Thyroid gland (tissue), 4 donors: ENCODE measurements at regions not wholly inside any gene's neighbourhood (a gene's known extent, or its start where the extent isn't known, plus 50 kb on each side); places are given as distances from the start of the nearest gene placed in this dataset. TPM values are rescaled to one million over a fixed set of nuclear protein-coding genes. Genes with fewer than 3 reads are reported as not detected.

ENCODE experiments used
- DNase-seq, 2 donors: peaks; one replicate each; pipeline ENCODE4 v3.0.0-alpha.2; 2019
- H3K27ac ChIP-seq, 3 donors: fragments of 200-600 bp; sonication (generic); 1 replicate in 2 of 3; 2 replicates in 1 of 3; pipeline ENCODE4 v1.5.1; 2016 to 2019; ENCODE audit warnings: mild to moderate bottlenecking in 1 of 3, moderate library complexity in 1 of 3
- H3K27me3 ChIP-seq: fragments of 200-600 bp; sonication (generic); one replicate; pipeline ENCODE4 v1.5.1; 2019
- H3K36me3 ChIP-seq, 2 donors: fragments of 200-600 bp; sonication (generic); one replicate each; pipeline ENCODE4 v1.5.1; 2016 to 2019
- H3K4me1 ChIP-seq, 2 donors: fragments of 200-600 bp; sonication (generic); one replicate each; pipeline ENCODE4 v1.5.1; 2017 to 2019
- H3K4me3 ChIP-seq, 3 donors: fragments of 200-600 bp; sonication (generic); replicated peaks in 1 of 3; 1 replicate in 2 of 3; 2 replicates in 1 of 3; pipeline ENCODE4 v1.5.1; 2016; ENCODE audit warnings: mild to moderate bottlenecking in 1 of 3
- H3K9me3 ChIP-seq: fragments of 200-600 bp; sonication (generic); one replicate; pipeline ENCODE4 v1.5.1; 2017
- POLR2A ChIP-seq, 2 donors: fragments of 450-650 bp; IDR thresholded peaks; one replicate each; pipeline ENCODE4 v1.6.1; 2017; ENCODE audit warnings: antibody characterized with exemption in 2 of 2, mild to moderate bottlenecking in 2 of 2, moderate library complexity in 1 of 2
- WGBS, 2 donors: methylation state at CpG; one replicate each; pipeline ENCODE4 v1.1.5; 2017; 5-methylcytosine and 5-hydroxymethylcytosine counted together
- intact Hi-C: fragments of 100-400 bp; cut with DNase I; formaldehyde crosslinking; loops from one replicate; pipeline ENCODE4 v1.15.1; 2023
- small RNA-seq: library from RNA; depleted of rRNA; stranded (forward); fragments of <200 nt; gene quantifications from one replicate; pipeline ENCODE3, GENCODE V24; 2016
- TF ChIP-seq, protein P1 (sequence below), 6 experiments: fragments of 200-600 bp in 3 of 6; fragments of 450-650 bp in 3 of 6; sonication (generic) in 3 of 6; IDR thresholded peaks; one replicate each; pipeline ENCODE4 v1.5.1; 2016 to 2019; ENCODE audit warnings: antibody characterized with exemption in 6 of 6, mild to moderate bottlenecking in 2 of 6, inconsistent platforms in 1 of 6, moderate library complexity in 1 of 6

DNA sequence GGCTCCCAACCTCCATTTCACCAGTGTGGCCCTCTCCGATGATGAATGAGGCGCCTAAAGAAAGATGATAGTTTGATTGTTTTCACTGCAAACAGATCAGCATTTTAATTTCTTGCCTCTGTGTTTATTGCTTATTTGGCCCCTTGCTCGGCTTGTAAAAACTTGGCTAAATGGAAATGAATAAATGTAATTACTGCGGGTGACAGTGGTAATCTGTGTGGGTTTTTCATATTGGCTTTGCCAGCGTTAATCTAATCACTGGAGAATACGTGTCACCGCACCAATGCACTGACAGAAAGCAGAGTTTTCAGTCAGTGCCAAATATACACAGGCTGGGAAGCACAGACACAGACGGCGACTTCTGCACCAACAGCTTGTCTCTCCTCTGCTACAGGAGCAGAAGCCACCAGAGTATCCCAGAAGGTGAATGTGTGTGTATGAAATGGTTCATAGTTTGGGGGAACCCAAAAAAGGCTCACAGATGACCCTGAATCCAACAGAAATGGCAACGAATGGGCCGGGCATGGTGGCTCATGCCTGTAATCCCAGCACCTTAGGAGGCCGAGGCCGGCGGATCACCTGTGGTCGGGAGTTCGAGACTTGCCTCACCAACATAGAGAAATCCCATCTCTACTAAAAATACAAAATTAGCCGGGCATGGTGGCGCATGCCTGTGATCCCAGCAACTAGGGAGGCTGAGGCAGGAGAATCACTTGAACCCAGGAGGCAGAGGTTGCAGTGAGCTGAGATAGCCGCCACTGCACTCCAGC, 534.0 kb downstream of the PKHD1 start:
- Histone ChIP-seq H3K27ac (no peak overlapping the region), H3K27me3 (no peaks in the 10 kb centered on the region), H3K4me3 (no peak overlapping the region), H3K4me1 (no peaks in the 10 kb centered on the region), H3K9me3 (no peaks in the 10 kb centered on the region), H3K36me3 (no peaks in the 10 kb centered on the region)
- DNase-seq: no peak
- intact Hi-C loops: no loop called here
- TF ChIP-seq, protein P1, sequence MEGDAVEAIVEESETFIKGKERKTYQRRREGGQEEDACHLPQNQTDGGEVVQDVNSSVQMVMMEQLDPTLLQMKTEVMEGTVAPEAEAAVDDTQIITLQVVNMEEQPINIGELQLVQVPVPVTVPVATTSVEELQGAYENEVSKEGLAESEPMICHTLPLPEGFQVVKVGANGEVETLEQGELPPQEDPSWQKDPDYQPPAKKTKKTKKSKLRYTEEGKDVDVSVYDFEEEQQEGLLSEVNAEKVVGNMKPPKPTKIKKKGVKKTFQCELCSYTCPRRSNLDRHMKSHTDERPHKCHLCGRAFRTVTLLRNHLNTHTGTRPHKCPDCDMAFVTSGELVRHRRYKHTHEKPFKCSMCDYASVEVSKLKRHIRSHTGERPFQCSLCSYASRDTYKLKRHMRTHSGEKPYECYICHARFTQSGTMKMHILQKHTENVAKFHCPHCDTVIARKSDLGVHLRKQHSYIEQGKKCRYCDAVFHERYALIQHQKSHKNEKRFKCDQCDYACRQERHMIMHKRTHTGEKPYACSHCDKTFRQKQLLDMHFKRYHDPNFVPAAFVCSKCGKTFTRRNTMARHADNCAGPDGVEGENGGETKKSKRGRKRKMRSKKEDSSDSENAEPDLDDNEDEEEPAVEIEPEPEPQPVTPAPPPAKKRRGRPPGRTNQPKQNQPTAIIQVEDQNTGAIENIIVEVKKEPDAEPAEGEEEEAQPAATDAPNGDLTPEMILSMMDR (IDR thresholded peaks at IDR 0.05): no peak
- no peak for TF ChIP-seq POLR2A (IDR thresholded peaks at IDR 0.05)
- WGBS, 2 donors: 78 to 79% methylated on average over 19 of the region's 19 CpGs

DNA sequence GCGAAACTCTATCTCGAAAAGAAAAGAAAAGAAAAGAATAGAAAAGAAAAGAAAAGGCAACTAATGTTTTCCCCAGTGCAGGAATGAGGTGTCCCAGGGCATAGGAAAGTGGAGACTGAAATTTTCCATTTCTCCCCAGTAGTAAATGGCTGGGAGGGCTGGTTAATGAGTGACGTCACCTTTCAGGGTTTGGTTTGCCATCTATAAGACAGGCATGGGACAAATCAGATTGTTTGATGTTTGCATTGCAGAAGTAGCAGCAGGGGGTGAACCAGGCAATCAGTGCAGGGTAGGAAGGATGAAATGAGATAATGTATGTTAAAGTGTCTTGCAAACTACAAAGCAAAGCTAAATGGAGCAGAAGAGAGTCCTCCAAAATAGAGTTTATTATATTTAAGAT, 533.4 kb downstream of the PKHD1 start:
- intact Hi-C loops: no loop called here
- H3K27me3 ChIP-seq: no peaks in the 10 kb centered on the region
- no peak overlapping the region for H3K4me3 ChIP-seq
- TF ChIP-seq, protein P1 (IDR thresholded peaks at IDR 0.05): no peak
- TF ChIP-seq POLR2A (IDR thresholded peaks at IDR 0.05): no peak
- H3K4me1 ChIP-seq: no peaks in the 10 kb centered on the region
- 84 to 86% methylated on average over 3 of the region's 3 CpGs for WGBS, 2 donors
- no peaks in the 10 kb centered on the region for H3K36me3 ChIP-seq
- no peak overlapping the region for H3K27ac ChIP-seq
- no peaks in the 10 kb centered on the region for H3K9me3 ChIP-seq
- DNase-seq: no peak

DNA sequence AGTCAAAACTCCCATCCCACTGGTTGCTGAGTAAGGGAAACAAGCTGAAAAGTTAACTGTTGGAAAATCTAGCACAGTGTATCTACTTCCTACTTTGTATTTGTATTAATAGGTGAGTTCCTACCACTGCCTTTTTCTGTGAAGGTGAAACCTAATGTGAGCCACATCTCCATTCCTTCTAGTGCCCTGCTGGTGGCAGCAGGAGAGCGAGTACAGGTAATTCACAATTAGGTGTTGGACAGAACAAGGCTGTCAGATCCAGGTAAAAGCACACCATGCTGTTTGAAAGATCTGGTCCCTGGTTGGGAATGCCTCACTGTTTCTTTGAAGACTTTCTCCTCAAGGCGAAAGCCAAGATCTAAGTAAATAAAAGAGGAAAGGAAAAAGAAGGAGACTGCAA, 528.4 kb downstream of the PKHD1 start:
- Histone ChIP-seq H3K9me3 (no peaks in the 10 kb centered on the region), H3K27ac (no peak overlapping the region), H3K4me3 (no peak overlapping the region), H3K4me1 (no peaks in the 10 kb centered on the region), H3K36me3 (no peaks in the 10 kb centered on the region), H3K27me3 (no peaks in the 10 kb centered on the region)
- 80 to 88% methylated on average over 2 of the region's 2 CpGs for WGBS, 2 donors
- intact Hi-C loops: no loop called here
- no peak for DNase-seq
- no peak for TF ChIP-seq POLR2A (IDR thresholded peaks at IDR 0.05)
- TF ChIP-seq, protein P1 (IDR thresholded peaks at IDR 0.05): no peak

DNA sequence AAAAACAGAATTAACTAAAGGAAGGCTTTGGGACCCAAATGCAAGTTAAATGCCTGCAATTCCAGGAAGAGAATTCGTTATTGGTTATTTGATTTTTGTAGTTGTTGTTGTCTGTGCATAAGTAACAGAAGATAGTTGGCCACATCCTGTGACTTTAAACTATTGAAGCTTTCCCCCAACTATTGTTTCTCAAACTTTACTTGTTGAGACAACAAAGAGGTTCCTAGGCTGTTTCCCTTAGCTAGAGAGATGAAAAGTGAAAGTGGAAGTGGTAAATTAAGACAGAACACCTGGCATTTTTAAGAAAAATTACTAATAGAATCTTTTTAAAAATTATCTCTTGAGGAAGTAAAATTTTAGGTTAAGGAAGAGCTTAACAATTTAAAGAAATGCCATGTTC, 525.2 kb downstream of the PKHD1 start:
- no peak for TF ChIP-seq POLR2A (IDR thresholded peaks at IDR 0.05)
- TF ChIP-seq, protein P1 (IDR thresholded peaks at IDR 0.05): no peak
- intact Hi-C loops: no loop called here
- H3K27ac ChIP-seq: no peak overlapping the region
- 40 to 44% methylated on average over 1 of the region's 1 CpG for WGBS, 2 donors
- no peak overlapping the region for H3K4me3 ChIP-seq
- DNase-seq: no peak
- no peaks in the 10 kb centered on the region for H3K27me3 ChIP-seq
- H3K9me3 ChIP-seq: no peaks in the 10 kb centered on the region
- H3K4me1 ChIP-seq: no peaks in the 10 kb centered on the region
- H3K36me3 ChIP-seq: no peaks in the 10 kb centered on the region

Small RNA genes in the stretch of these regions (small RNA-seq; reads per million reads assigned to genes)
- gene RF00572: not detected
